Vagina (tissue), 2 donors: ENCODE measurements at regions not wholly inside any gene's neighbourhood (a gene's known extent, or its start where the extent isn't known, plus 50 kb on each side); places are given as distances from the start of the nearest gene placed in this dataset.

Source experiments
- CTCF ChIP-seq, 3 experiments: fragments of 450-650 bp in 2 of 3; fragments of 200-600 bp in 1 of 3; sonication (generic) in 1 of 3; IDR thresholded peaks; one replicate each; pipeline ENCODE4 v1.5.1; 2017 to 2019; ENCODE audit warnings: antibody characterized with exemption in 3 of 3, mild to moderate bottlenecking in 2 of 3, moderate library complexity in 2 of 3
- POLR2A ChIP-seq, 2 donors: fragments of 450-650 bp; IDR thresholded peaks; one replicate each; pipeline ENCODE4 v1.6.1; 2017; ENCODE audit warnings: antibody characterized with exemption in 2 of 2, mild to moderate bottlenecking in 2 of 2, moderate library complexity in 2 of 2
- POLR2AphosphoS5 ChIP-seq, 2 donors: sonication (generic); formaldehyde crosslinking; IDR thresholded peaks; one replicate each; pipeline ENCODE4 v1.9.0; 2017; ENCODE audit warnings: antibody characterized with exemption in 2 of 2, mild to moderate bottlenecking in 2 of 2, low read depth in 1 of 2; ENCODE audit not compliant: insufficient read depth in 1 of 2

GRCh38 chr6:112909781-112910180 lies 562.7 kb downstream of the RFPL4B start:
- TF ChIP-seq POLR2AphosphoS5 (IDR thresholded peaks at IDR 0.05; ENCODE audit: insufficient read depth in 1 of 2, low read depth in 1 of 2) (no peak), CTCF (IDR thresholded peaks at IDR 0.05) (no peak), POLR2A (IDR thresholded peaks at IDR 0.05) (no peak)
